ENCODE measurements at regions not wholly inside any gene's neighbourhood (a gene's known extent, or its start where the extent isn't known, plus 50 kb on each side); places are given as distances from the start of the nearest gene placed in this dataset.

DNA sequence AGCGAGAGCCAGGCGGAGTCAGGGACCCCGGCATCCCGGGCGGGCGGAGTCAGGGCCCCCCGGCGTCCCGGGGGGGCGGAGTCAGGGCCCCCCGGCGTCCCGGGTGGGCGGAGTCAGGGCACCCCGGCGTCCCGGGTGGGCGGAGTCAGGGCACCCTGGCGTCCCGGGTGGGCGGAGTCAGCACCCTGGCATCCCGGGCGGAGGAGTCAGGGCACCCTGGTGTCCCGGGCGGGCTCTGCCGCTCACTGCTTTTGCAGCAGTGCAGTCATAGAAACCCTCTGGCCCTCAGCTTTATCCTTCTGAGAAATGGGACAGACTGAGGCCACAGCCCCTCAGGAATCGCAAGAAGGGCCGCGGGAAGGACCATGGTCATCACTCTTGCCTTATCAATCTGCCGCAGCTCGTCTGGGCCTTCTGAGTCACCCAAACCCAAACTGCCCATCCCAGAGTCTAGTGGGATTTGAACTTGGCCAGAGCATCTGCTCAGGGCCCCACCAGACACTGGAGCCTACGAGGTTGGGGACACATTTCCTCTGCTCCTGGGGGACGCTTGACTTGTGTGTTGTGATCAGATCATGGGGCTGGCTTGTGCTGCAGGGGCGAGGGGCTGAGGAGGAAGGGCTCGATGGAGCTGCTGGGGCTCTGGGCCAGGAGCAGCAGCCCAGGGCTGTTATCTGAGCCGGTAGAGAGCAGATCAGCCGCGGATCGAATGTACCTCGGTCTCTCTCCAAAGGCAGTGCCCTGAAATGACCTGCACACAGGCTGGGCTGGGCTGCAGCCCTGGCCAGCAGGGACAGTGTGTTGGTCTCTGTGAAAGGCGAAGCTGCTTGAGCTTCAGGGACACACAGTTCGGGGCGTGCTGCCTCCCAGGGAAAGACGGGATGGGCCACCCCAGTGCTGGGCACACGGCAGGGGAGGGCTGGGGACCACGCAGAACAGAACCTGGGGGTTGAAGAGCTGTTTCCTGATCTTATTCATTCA lies 290.1 kb upstream of the HDAC4 start:
- no peaks in the 10 kb centered on the region for H3K9me3 ChIP-seq
- H3K36me3 ChIP-seq: no peaks in the 10 kb centered on the region
- TF ChIP-seq, protein P1, sequence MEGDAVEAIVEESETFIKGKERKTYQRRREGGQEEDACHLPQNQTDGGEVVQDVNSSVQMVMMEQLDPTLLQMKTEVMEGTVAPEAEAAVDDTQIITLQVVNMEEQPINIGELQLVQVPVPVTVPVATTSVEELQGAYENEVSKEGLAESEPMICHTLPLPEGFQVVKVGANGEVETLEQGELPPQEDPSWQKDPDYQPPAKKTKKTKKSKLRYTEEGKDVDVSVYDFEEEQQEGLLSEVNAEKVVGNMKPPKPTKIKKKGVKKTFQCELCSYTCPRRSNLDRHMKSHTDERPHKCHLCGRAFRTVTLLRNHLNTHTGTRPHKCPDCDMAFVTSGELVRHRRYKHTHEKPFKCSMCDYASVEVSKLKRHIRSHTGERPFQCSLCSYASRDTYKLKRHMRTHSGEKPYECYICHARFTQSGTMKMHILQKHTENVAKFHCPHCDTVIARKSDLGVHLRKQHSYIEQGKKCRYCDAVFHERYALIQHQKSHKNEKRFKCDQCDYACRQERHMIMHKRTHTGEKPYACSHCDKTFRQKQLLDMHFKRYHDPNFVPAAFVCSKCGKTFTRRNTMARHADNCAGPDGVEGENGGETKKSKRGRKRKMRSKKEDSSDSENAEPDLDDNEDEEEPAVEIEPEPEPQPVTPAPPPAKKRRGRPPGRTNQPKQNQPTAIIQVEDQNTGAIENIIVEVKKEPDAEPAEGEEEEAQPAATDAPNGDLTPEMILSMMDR (IDR thresholded peaks at IDR 0.05; ENCODE audit: low read depth, low read length): no peak
- H3K4me3 ChIP-seq (ENCODE audit: low read depth, low read length): no peak overlapping the region
- peaks cover 14% of the 10 kb centered on the region for H3K27me3 ChIP-seq
- no peaks in the 10 kb centered on the region for H3K4me1 ChIP-seq
- no peak for DNase-seq

DNA sequence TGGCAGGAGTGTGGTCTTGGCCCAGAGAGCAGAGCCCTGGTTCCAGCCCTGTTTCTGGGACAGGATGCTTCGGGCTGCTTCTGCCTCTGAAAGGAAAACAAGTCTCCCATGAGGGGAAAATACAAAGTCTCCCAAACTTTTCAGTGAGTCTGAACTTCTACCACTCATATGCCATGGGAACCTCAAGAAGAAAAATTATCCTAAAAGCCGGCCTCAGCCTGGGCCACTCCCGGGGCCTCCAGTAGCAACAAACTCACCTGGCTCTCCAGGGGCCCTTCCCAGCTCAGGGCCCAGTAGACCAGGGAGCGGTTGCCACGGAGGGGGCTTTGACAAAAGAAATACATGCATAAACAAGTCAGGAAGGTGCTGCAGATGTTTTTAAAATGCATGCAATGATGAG lies 289.2 kb upstream of the HDAC4 start:
- TF ChIP-seq, protein P1 (IDR thresholded peaks at IDR 0.05; ENCODE audit: low read depth, low read length): no peak
- Histone ChIP-seq H3K36me3 (no peaks in the 10 kb centered on the region), H3K4me1 (no peaks in the 10 kb centered on the region), H3K9me3 (no peaks in the 10 kb centered on the region), H3K27me3 (peaks cover 18% of the 10 kb centered on the region), H3K4me3 (ENCODE audit: low read depth, low read length) (no peak overlapping the region)
- DNase-seq: no peak

DNA sequence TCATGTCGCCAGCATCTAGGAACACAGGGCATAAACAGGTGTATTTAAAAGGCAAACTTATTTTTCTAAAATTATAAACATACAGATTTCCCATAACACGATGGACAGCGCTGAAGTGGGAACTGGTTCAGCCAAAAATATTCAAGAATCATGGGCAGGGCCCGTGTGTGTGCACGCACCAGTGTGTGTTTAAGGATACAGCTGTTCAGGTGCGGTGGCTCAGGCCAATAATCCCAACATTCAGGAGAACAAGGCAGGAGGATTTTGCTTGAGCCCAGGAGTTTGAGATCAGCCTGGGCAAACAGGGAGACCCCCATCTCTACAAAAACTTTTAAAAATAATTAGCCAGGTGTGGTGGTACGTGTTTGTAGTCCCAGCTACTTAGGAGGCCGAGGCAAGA lies 288.6 kb upstream of the HDAC4 start:
- TF ChIP-seq, protein P1 (IDR thresholded peaks at IDR 0.05; ENCODE audit: low read depth, low read length): no peak
- no peak for DNase-seq
- Histone ChIP-seq H3K27me3 (peaks cover 24% of the 10 kb centered on the region), H3K9me3 (no peaks in the 10 kb centered on the region), H3K4me1 (no peaks in the 10 kb centered on the region), H3K36me3 (no peaks in the 10 kb centered on the region), H3K4me3 (ENCODE audit: low read depth, low read length) (no peak overlapping the region)

DNA sequence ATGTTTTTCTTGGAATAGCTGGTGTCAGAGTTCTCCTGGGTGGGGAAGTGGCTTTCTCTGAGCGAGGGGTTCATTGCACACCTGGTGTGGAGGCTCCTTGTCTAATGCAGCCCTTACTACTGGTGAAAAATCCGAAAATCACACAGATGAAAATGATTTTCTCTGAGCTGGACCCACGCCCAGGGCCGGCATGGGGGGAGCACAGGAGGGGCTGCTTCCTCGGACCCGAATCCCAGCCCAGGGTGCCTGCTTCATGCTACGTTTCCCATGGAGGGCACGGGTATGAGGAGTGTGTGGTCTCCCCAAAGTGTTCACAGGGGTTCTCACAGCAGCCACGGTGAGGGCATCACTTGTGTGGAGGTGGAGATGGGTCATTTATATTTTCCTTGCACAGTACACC lies 288.0 kb upstream of the HDAC4 start:
- peaks cover 30% of the 10 kb centered on the region for H3K27me3 ChIP-seq
- H3K4me1 ChIP-seq: no peaks in the 10 kb centered on the region
- TF ChIP-seq, protein P1 (IDR thresholded peaks at IDR 0.05; ENCODE audit: low read depth, low read length): no peak
- no peak overlapping the region for H3K4me3 ChIP-seq (ENCODE audit: low read depth, low read length)
- DNase-seq: no peak
- no peaks in the 10 kb centered on the region for H3K9me3 ChIP-seq
- H3K36me3 ChIP-seq: no peaks in the 10 kb centered on the region

DNA sequence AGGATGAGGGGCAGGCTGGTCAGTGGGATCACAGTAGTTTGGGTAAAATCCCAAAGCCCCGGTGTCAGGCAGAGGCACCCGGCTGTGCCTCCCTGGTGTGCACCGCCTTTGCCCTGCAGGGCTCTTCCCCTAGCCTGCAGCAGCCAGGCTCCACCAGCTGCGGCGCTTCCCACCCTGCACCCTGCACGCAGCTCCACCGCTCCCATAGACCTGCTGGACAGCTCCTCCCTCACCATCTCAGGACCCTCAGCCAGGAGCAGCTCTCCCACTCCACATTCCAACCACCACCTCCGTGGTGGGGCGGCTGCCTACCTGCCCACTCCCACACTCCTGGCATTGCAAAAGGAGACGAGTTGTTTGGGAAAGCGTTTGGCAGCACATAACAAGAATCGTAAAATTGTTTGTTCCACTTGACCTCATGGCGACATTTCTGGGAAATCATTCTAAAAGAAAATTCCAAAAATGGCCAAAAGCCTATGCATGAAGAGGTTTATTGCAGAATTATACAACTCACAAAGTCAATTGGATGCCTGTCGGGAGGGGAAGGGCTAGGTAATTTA lies 287.4 kb upstream of the HDAC4 start:
- TF ChIP-seq, protein P1 (IDR thresholded peaks at IDR 0.05; ENCODE audit: low read depth, low read length): no peak

DNA sequence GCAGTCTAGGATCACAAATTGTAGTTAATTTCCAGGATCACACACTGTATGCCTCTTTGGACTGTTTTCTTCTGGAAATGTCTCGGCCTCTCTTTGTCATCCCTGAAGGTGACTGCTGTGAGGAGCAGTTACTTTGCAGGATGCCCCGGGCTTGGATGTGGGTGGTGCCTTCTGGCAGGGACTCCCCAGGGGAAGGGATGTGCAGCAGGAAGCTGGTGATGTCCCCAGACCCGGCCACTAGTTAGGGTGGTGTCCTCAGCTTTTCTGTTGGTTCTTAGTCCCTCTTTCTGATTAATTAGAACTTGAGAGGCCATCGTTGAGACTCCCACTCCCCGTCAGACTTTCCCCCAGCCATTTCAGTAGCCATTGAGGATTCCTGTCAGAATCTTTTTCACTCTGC lies 286.6 kb upstream of the HDAC4 start:
- no peak overlapping the region for H3K4me3 ChIP-seq (ENCODE audit: low read depth, low read length)
- H3K36me3 ChIP-seq: no peaks in the 10 kb centered on the region
- TF ChIP-seq, protein P1 (IDR thresholded peaks at IDR 0.05; ENCODE audit: low read depth, low read length): no peak
- no peaks in the 10 kb centered on the region for H3K4me1 ChIP-seq
- H3K27me3 ChIP-seq: peaks cover 31% of the 10 kb centered on the region
- H3K9me3 ChIP-seq: no peaks in the 10 kb centered on the region
- DNase-seq: no peak

More for the DNA sequence above, 287.4 kb upstream of the HDAC4 start:
- Histone ChIP-seq H3K27me3 (peaks cover 31% of the 10 kb centered on the region), H3K36me3 (no peaks in the 10 kb centered on the region), H3K4me1 (no peaks in the 10 kb centered on the region), H3K4me3 (ENCODE audit: low read depth, low read length) (no peak overlapping the region), H3K9me3 (no peaks in the 10 kb centered on the region)
- DNase-seq: no peak
